WERI-Rb-1 (cell line): ENCODE measurements at regions not wholly inside any gene's neighbourhood (a gene's known extent, or its start where the extent isn't known, plus 50 kb on each side); places are given as distances from the start of the nearest gene placed in this dataset.

Source experiments
- DNase-seq: peaks from one replicate; pipeline ENCODE4 v3.0.0-alpha.2; 2020
- H3K27ac ChIP-seq: fragments of 250-450 bp; sonication (Bioruptor Pico); 2 replicates; pipeline ENCODE4 v1.5.1; 2020; ENCODE audit warnings: mild to moderate bottlenecking, moderate library complexity
- H3K27me3 ChIP-seq: fragments of 250-450 bp; sonication (Bioruptor Pico); 2 replicates; pipeline ENCODE4 v1.5.1; 2021; ENCODE audit warnings: mild to moderate bottlenecking, low read depth, moderate library complexity; ENCODE audit not compliant: insufficient read depth, severe bottlenecking
- H3K36me3 ChIP-seq: fragments of 250-450 bp; sonication (Bioruptor Pico); 2 replicates; pipeline ENCODE4 v1.5.1; 2020; ENCODE audit warnings: mild to moderate bottlenecking, moderate library complexity
- H3K4me3 ChIP-seq: 2 replicates; pipeline ENCODE4 v1.5.1; 2011; ENCODE audit warnings: low read depth, mild to moderate bottlenecking, control low read depth, low read length
- H3K9me3 ChIP-seq: fragments of 250-450 bp; sonication (Bioruptor Pico); 2 replicates; pipeline ENCODE4 v1.5.1; 2021; ENCODE audit warnings: mild to moderate bottlenecking, moderate library complexity; ENCODE audit not compliant: severe bottlenecking
- CTCF ChIP-seq: IDR thresholded peaks from 2 replicates; pipeline ENCODE4 v1.5.1; 2011; ENCODE audit warnings: low read depth, mild to moderate bottlenecking, control low read depth, inconsistent platforms, low read length

GRCh38 chr2:7338961-7339360 is 421.7 kb downstream of the RNF144A start:
- Histone ChIP-seq H3K27me3 (no peaks in the 10 kb centered on the region), H3K27ac (no peak overlapping the region), H3K4me3 (no peak overlapping the region), H3K9me3 (no peaks in the 10 kb centered on the region), H3K36me3 (no peaks in the 10 kb centered on the region)
- no peak for TF ChIP-seq CTCF
- no peak for DNase-seq

- Histone ChIP-seq H3K4me3 (no peak overlapping the region), H3K27me3 (no peaks in the 10 kb centered on the region), H3K27ac (no peak overlapping the region), H3K9me3 (no peaks in the 10 kb centered on the region), H3K36me3 (no peaks in the 10 kb centered on the region)
- no peak for TF ChIP-seq CTCF
- no peak for DNase-seq
These were observed 429.1 kb downstream of the RNF144A start for GRCh38 chr2:7346336-7346735.

- DNase-seq: no peak
- no peak for TF ChIP-seq CTCF
- no peak overlapping the region for H3K27ac ChIP-seq
- H3K36me3 ChIP-seq: no peaks in the 10 kb centered on the region
- no peaks in the 10 kb centered on the region for H3K27me3 ChIP-seq
- H3K4me3 ChIP-seq: no peak overlapping the region
- H3K9me3 ChIP-seq: no peaks in the 10 kb centered on the region
These were observed 431.5 kb downstream of the RNF144A start for GRCh38 chr2:7348761-7349160.

- Histone ChIP-seq H3K4me3 (no peak overlapping the region), H3K36me3 (no peaks in the 10 kb centered on the region), H3K27ac (no peak overlapping the region), H3K9me3 (no peaks in the 10 kb centered on the region), H3K27me3 (no peaks in the 10 kb centered on the region)
- no peak for DNase-seq
- TF ChIP-seq CTCF: no peak
These were observed 435.0 kb downstream of the RNF144A start for GRCh38 chr2:7352191-7352590.

GRCh38 chr2:7353571-7353970 is 436.4 kb downstream of the RNF144A start:
- no peaks in the 10 kb centered on the region for H3K27me3 ChIP-seq
- H3K36me3 ChIP-seq: no peaks in the 10 kb centered on the region
- no peak for DNase-seq
- H3K9me3 ChIP-seq: no peaks in the 10 kb centered on the region
- no peak overlapping the region for H3K4me3 ChIP-seq
- TF ChIP-seq CTCF: no peak
- H3K27ac ChIP-seq: no peak overlapping the region

- Histone ChIP-seq H3K27ac (no peak overlapping the region), H3K36me3 (no peaks in the 10 kb centered on the region), H3K4me3 (no peak overlapping the region), H3K27me3 (no peaks in the 10 kb centered on the region), H3K9me3 (no peaks in the 10 kb centered on the region)
- DNase-seq: no peak
- TF ChIP-seq CTCF: no peak
These were observed 438.6 kb downstream of the RNF144A start for GRCh38 chr2:7355781-7356180.
